ENCODE measurements at regions not wholly inside any gene's neighbourhood (a gene's known extent, or its start where the extent isn't known, plus 50 kb on each side); places are given as distances from the start of the nearest gene placed in this dataset.

- Histone ChIP-seq H3K9me3 (ENCODE audit: control insufficient read depth in 2 of 2, low read length in 2 of 2) (peaks cover 4 to 6% of the 10 kb centered on the region in 2 donors), H3K27me3 (ENCODE audit: control insufficient read depth in 1 of 2, insufficient read depth in 2 of 2, low read length in 2 of 2) (peaks cover 0 to 5% of the 10 kb centered on the region in 2 donors), H3K9ac (ENCODE audit: low read length in 2 of 2) (no peak overlapping the region), H3K27ac (ENCODE audit: low read length) (no peak overlapping the region), H3K36me3 (ENCODE audit: control insufficient read depth in 2 of 2, insufficient read depth in 2 of 2, low read length in 2 of 2) (no peaks in the 10 kb centered on the region), H3K4me3 (ENCODE audit: low read length in 2 of 2) (no peak overlapping the region), H3K4me1 (ENCODE audit: control insufficient read depth, insufficient read depth, low read length) (no peaks in the 10 kb centered on the region)
Observed at GRCh38 chr3:127062926-127063325, 80.0 kb downstream of the PLXNA1 start.

- Histone ChIP-seq H3K4me3 (ENCODE audit: low read length in 2 of 2) (no peak overlapping the region), H3K36me3 (ENCODE audit: control insufficient read depth in 2 of 2, insufficient read depth in 2 of 2, low read length in 2 of 2) (no peaks in the 10 kb centered on the region), H3K27ac (ENCODE audit: low read length) (no peak overlapping the region), H3K9ac (ENCODE audit: low read length in 2 of 2) (no peak overlapping the region), H3K4me1 (ENCODE audit: control insufficient read depth, insufficient read depth, low read length) (no peaks in the 10 kb centered on the region), H3K9me3 (ENCODE audit: control insufficient read depth in 2 of 2, low read length in 2 of 2) (peaks cover 4 to 6% of the 10 kb centered on the region in 2 donors), H3K27me3 (ENCODE audit: control insufficient read depth in 1 of 2, insufficient read depth in 2 of 2, low read length in 2 of 2) (peaks cover 0 to 7% of the 10 kb centered on the region in 2 donors)
Observed at GRCh38 chr3:127063916-127064315, 81.0 kb downstream of the PLXNA1 start.

- Histone ChIP-seq H3K9me3 (ENCODE audit: control insufficient read depth in 2 of 2, low read length in 2 of 2) (peaks cover 2 to 6% of the 10 kb centered on the region in 2 donors), H3K9ac (ENCODE audit: low read length in 2 of 2) (no peak overlapping the region), H3K27me3 (ENCODE audit: control insufficient read depth in 1 of 2, insufficient read depth in 2 of 2, low read length in 2 of 2) (peaks cover 0 to 7% of the 10 kb centered on the region in 2 donors), H3K4me1 (ENCODE audit: control insufficient read depth, insufficient read depth, low read length) (no peaks in the 10 kb centered on the region), H3K27ac (ENCODE audit: low read length) (no peak overlapping the region), H3K4me3 (ENCODE audit: low read length in 2 of 2) (no peak overlapping the region), H3K36me3 (ENCODE audit: control insufficient read depth in 2 of 2, insufficient read depth in 2 of 2, low read length in 2 of 2) (no peaks in the 10 kb centered on the region)
Observed at GRCh38 chr3:127064391-127065137, 81.6 kb downstream of the PLXNA1 start.

GRCh38 chr3:127065138-127065427 lies 82.2 kb downstream of the PLXNA1 start:
- peaks cover 0 to 9% of the 10 kb centered on the region in 2 donors for H3K27me3 ChIP-seq (ENCODE audit: control insufficient read depth in 1 of 2, insufficient read depth in 2 of 2, low read length in 2 of 2)
- H3K4me1 ChIP-seq (ENCODE audit: control insufficient read depth, insufficient read depth, low read length) = no peaks in the 10 kb centered on the region
- H3K27ac ChIP-seq (ENCODE audit: low read length) = no peak overlapping the region
- no peak overlapping the region for H3K9ac ChIP-seq (ENCODE audit: low read length in 2 of 2)
- H3K36me3 ChIP-seq (ENCODE audit: control insufficient read depth in 2 of 2, insufficient read depth in 2 of 2, low read length in 2 of 2) = no peaks in the 10 kb centered on the region
- peaks cover 0 to 6% of the 10 kb centered on the region in 2 donors for H3K9me3 ChIP-seq (ENCODE audit: control insufficient read depth in 2 of 2, low read length in 2 of 2)
- H3K4me3 ChIP-seq (ENCODE audit: low read length in 2 of 2) = no peak overlapping the region

GRCh38 chr3:127065561-127066290 lies 82.8 kb downstream of the PLXNA1 start:
- Histone ChIP-seq H3K27ac (ENCODE audit: low read length) (no peak overlapping the region), H3K36me3 (ENCODE audit: control insufficient read depth in 2 of 2, insufficient read depth in 2 of 2, low read length in 2 of 2) (no peaks in the 10 kb centered on the region), H3K9ac (ENCODE audit: low read length in 2 of 2) (no peak overlapping the region), H3K9me3 (ENCODE audit: control insufficient read depth in 2 of 2, low read length in 2 of 2) (peaks cover 0 to 3% of the 10 kb centered on the region in 2 donors), H3K4me3 (ENCODE audit: low read length in 2 of 2) (no peak overlapping the region), H3K4me1 (ENCODE audit: control insufficient read depth, insufficient read depth, low read length) (no peaks in the 10 kb centered on the region), H3K27me3 (ENCODE audit: control insufficient read depth in 1 of 2, insufficient read depth in 2 of 2, low read length in 2 of 2) (peaks cover 0 to 13% of the 10 kb centered on the region in 2 donors)

- no peak overlapping the region for H3K27ac ChIP-seq (ENCODE audit: low read length)
- H3K36me3 ChIP-seq (ENCODE audit: control insufficient read depth in 2 of 2, insufficient read depth in 2 of 2, low read length in 2 of 2) = no peaks in the 10 kb centered on the region
- H3K4me1 ChIP-seq (ENCODE audit: control insufficient read depth, insufficient read depth, low read length) = no peaks in the 10 kb centered on the region
- H3K27me3 ChIP-seq (ENCODE audit: control insufficient read depth in 1 of 2, insufficient read depth in 2 of 2, low read length in 2 of 2) = peaks cover 0 to 16% of the 10 kb centered on the region in 2 donors
- H3K9me3 ChIP-seq (ENCODE audit: control insufficient read depth in 2 of 2, low read length in 2 of 2) = peaks cover 0 to 1% of the 10 kb centered on the region in 2 donors
- H3K4me3 ChIP-seq (ENCODE audit: low read length in 2 of 2) = no peak overlapping the region
- H3K9ac ChIP-seq (ENCODE audit: low read length in 2 of 2) = no peak overlapping the region
Observed at GRCh38 chr3:127066635-127067034, 83.7 kb downstream of the PLXNA1 start.

GRCh38 chr3:127067116-127067910 lies 84.4 kb downstream of the PLXNA1 start:
- Histone ChIP-seq H3K4me1 (ENCODE audit: control insufficient read depth, insufficient read depth, low read length) (no peaks in the 10 kb centered on the region), H3K4me3 (ENCODE audit: low read length in 2 of 2) (no peak overlapping the region), H3K36me3 (ENCODE audit: control insufficient read depth in 2 of 2, insufficient read depth in 2 of 2, low read length in 2 of 2) (no peaks in the 10 kb centered on the region), H3K9ac (ENCODE audit: low read length in 2 of 2) (no peak overlapping the region), H3K27ac (ENCODE audit: low read length) (no peak overlapping the region), H3K27me3 (ENCODE audit: control insufficient read depth in 1 of 2, insufficient read depth in 2 of 2, low read length in 2 of 2) (peaks cover 0 to 20% of the 10 kb centered on the region in 2 donors), H3K9me3 (ENCODE audit: control insufficient read depth in 2 of 2, low read length in 2 of 2) (no peaks in the 10 kb centered on the region)

GRCh38 chr3:127068111-127068810 lies 85.3 kb downstream of the PLXNA1 start:
- Histone ChIP-seq H3K27me3 (ENCODE audit: control insufficient read depth in 1 of 2, insufficient read depth in 2 of 2, low read length in 2 of 2) (peaks cover 0 to 20% of the 10 kb centered on the region in 2 donors), H3K27ac (ENCODE audit: low read length) (no peak overlapping the region), H3K36me3 (ENCODE audit: control insufficient read depth in 2 of 2, insufficient read depth in 2 of 2, low read length in 2 of 2) (no peaks in the 10 kb centered on the region), H3K4me1 (ENCODE audit: control insufficient read depth, insufficient read depth, low read length) (peaks cover 5% of the 10 kb centered on the region), H3K9ac (ENCODE audit: low read length in 2 of 2) (no peak overlapping the region), H3K9me3 (ENCODE audit: control insufficient read depth in 2 of 2, low read length in 2 of 2) (no peaks in the 10 kb centered on the region), H3K4me3 (ENCODE audit: low read length in 2 of 2) (no peak overlapping the region)

GRCh38 chr3:127068871-127069270 lies 86.0 kb downstream of the PLXNA1 start:
- Histone ChIP-seq H3K4me1 (ENCODE audit: control insufficient read depth, insufficient read depth, low read length) (peaks cover 5% of the 10 kb centered on the region), H3K27ac (ENCODE audit: low read length) (no peak overlapping the region), H3K9ac (ENCODE audit: low read length in 2 of 2) (no peak overlapping the region), H3K36me3 (ENCODE audit: control insufficient read depth in 2 of 2, insufficient read depth in 2 of 2, low read length in 2 of 2) (no peaks in the 10 kb centered on the region), H3K4me3 (ENCODE audit: low read length in 2 of 2) (no peak overlapping the region), H3K27me3 (ENCODE audit: control insufficient read depth in 1 of 2, insufficient read depth in 2 of 2, low read length in 2 of 2) (peaks cover 0 to 20% of the 10 kb centered on the region in 2 donors), H3K9me3 (ENCODE audit: control insufficient read depth in 2 of 2, low read length in 2 of 2) (no peaks in the 10 kb centered on the region)

GRCh38 chr3:127069814-127070440 lies 87.0 kb downstream of the PLXNA1 start:
- no peak overlapping the region for H3K27ac ChIP-seq (ENCODE audit: low read length)
- H3K4me1 ChIP-seq (ENCODE audit: control insufficient read depth, insufficient read depth, low read length) = peaks cover 5% of the 10 kb centered on the region

More at GRCh38 chr3:127069814-127070440, 87.0 kb downstream of the PLXNA1 start:
- no peak overlapping the region for H3K4me3 ChIP-seq (ENCODE audit: low read length in 2 of 2)
- no peak overlapping the region for H3K9ac ChIP-seq (ENCODE audit: low read length in 2 of 2)
- no peaks in the 10 kb centered on the region for H3K9me3 ChIP-seq (ENCODE audit: control insufficient read depth in 2 of 2, low read length in 2 of 2)
- H3K27me3 ChIP-seq (ENCODE audit: control insufficient read depth in 1 of 2, insufficient read depth in 2 of 2, low read length in 2 of 2) = peaks cover 0 to 20% of the 10 kb centered on the region in 2 donors
- no peaks in the 10 kb centered on the region for H3K36me3 ChIP-seq (ENCODE audit: control insufficient read depth in 2 of 2, insufficient read depth in 2 of 2, low read length in 2 of 2)
